Astrocyte (in vitro differentiated cells and primary cell): ENCODE measurements at regions not wholly inside any gene's neighbourhood (a gene's known extent, or its start where the extent isn't known, plus 50 kb on each side); places are given as distances from the start of the nearest gene placed in this dataset.

Source experiments
- DNase-seq: peaks from one replicate; pipeline ENCODE4 v3.0.0-alpha.2; 2010; ENCODE audit warnings: low read depth
- FAIRE-seq: peaks from 2 replicates; lab custom pipeline; 2011; peaks lifted over from hg19 to GRCh38; lab: Jason Lieb, UNC
- H2AFZ ChIP-seq: 2 replicates; pipeline ENCODE4 v1.6.0; 2012; ENCODE audit warnings: low read depth, low read length, inconsistent platforms
- H3K27ac ChIP-seq: 2 replicates; pipeline ENCODE4 v1.5.1; 2011; ENCODE audit warnings: low read depth, low read length, inconsistent platforms
- H3K27me3 ChIP-seq: 2 replicates; pipeline ENCODE4 v1.6.0; 2011; ENCODE audit warnings: low read length, inconsistent platforms; ENCODE audit not compliant: insufficient read depth
- H3K36me3 ChIP-seq: 2 replicates; pipeline ENCODE4 v1.5.1; 2011; ENCODE audit warnings: low read length, inconsistent platforms; ENCODE audit not compliant: insufficient read depth
- H3K4me1 ChIP-seq: 2 replicates; pipeline ENCODE4 v1.5.1; 2011; ENCODE audit warnings: low read length, inconsistent platforms; ENCODE audit not compliant: insufficient read depth
- H3K4me2 ChIP-seq: 2 replicates; pipeline ENCODE4 v1.6.0; 2012; ENCODE audit warnings: low read length, inconsistent platforms
- H3K4me3 ChIP-seq: 2 replicates; pipeline ENCODE4 v1.5.1; 2011; ENCODE audit warnings: low read depth, mild to moderate bottlenecking, low read length, inconsistent platforms; ENCODE audit not compliant: insufficient read depth
- H3K79me2 ChIP-seq: 2 replicates; pipeline ENCODE4 v1.6.0; 2012; ENCODE audit warnings: mild to moderate bottlenecking, low read length, inconsistent platforms; ENCODE audit not compliant: insufficient read depth
- H3K9ac ChIP-seq: 2 replicates; pipeline ENCODE4 v1.6.0; 2012; ENCODE audit warnings: mild to moderate bottlenecking, low read length, inconsistent platforms
- H3K9me3 ChIP-seq: 2 replicates; pipeline ENCODE4 v1.5.1; 2012; ENCODE audit warnings: low read depth, mild to moderate bottlenecking, low read length, inconsistent platforms; ENCODE audit not compliant: insufficient read depth
- H4K20me1 ChIP-seq: 2 replicates; pipeline ENCODE4 v1.6.0; 2012; ENCODE audit warnings: low read length, inconsistent platforms; ENCODE audit not compliant: insufficient read depth
- H3K27ac Mint-ChIP-seq: one replicate; pipeline ENCODE4 v1.8.0; 2021; ENCODE audit warnings: mild to moderate bottlenecking, mixed read lengths; ENCODE audit not compliant: unreplicated experiment
- H3K27me3 Mint-ChIP-seq: one replicate; pipeline ENCODE4 v1.8.0; 2021; ENCODE audit warnings: low read depth, mixed read lengths; ENCODE audit not compliant: unreplicated experiment
- H3K36me3 Mint-ChIP-seq: one replicate; pipeline ENCODE4 v1.8.0; 2021; ENCODE audit warnings: low read depth, mixed read lengths; ENCODE audit not compliant: unreplicated experiment
- H3K4me1 Mint-ChIP-seq: one replicate; pipeline ENCODE4 v1.8.0; 2021; ENCODE audit warnings: low read depth, mixed read lengths; ENCODE audit not compliant: unreplicated experiment
- H3K4me3 Mint-ChIP-seq: one replicate; pipeline ENCODE4 v1.8.0; 2021; ENCODE audit warnings: mild to moderate bottlenecking, moderate library complexity, mixed read lengths; ENCODE audit not compliant: unreplicated experiment
- H3K9me3 Mint-ChIP-seq: one replicate; pipeline ENCODE4 v1.8.0; 2021; ENCODE audit warnings: mild to moderate bottlenecking, mixed read lengths; ENCODE audit not compliant: unreplicated experiment
- EZH2 ChIP-seq: IDR thresholded peaks from 2 replicates; pipeline ENCODE4 v1.6.1; 2012; ENCODE audit warnings: mild to moderate bottlenecking, low read length, inconsistent platforms; ENCODE audit not compliant: insufficient read depth
- TF ChIP-seq, protein P1 (sequence below): IDR thresholded peaks from 2 replicates; pipeline ENCODE4 v1.5.1; 2011; ENCODE audit warnings: low read depth, mild to moderate bottlenecking, inconsistent platforms, low read length, moderate library complexity; ENCODE audit not compliant: insufficient read depth

- Mint-ChIP-seq H3K4me1 (peaks cover 1% of the 10 kb centered on the region), H3K9me3 (no peaks in the 10 kb centered on the region), H3K4me3 (no peak overlapping the region), H3K36me3 (no peaks in the 10 kb centered on the region), H3K27ac (no peak overlapping the region), H3K27me3 (no peaks in the 10 kb centered on the region)
- Histone ChIP-seq H3K4me1 (no peaks in the 10 kb centered on the region), H3K27me3 (no peaks in the 10 kb centered on the region), H3K79me2 (no peaks in the 10 kb centered on the region), H3K9ac (no peak overlapping the region), H4K20me1 (no peaks in the 10 kb centered on the region), H3K4me2 (no peak overlapping the region), H3K27ac (no peak overlapping the region), H3K4me3 (no peak overlapping the region), H3K9me3 (no peaks in the 10 kb centered on the region), H3K36me3 (no peaks in the 10 kb centered on the region), H2AFZ (no peak overlapping the region)
- DNase-seq (no peak), FAIRE-seq (no peak)
- TF ChIP-seq EZH2: no peak
- TF ChIP-seq, protein P1, sequence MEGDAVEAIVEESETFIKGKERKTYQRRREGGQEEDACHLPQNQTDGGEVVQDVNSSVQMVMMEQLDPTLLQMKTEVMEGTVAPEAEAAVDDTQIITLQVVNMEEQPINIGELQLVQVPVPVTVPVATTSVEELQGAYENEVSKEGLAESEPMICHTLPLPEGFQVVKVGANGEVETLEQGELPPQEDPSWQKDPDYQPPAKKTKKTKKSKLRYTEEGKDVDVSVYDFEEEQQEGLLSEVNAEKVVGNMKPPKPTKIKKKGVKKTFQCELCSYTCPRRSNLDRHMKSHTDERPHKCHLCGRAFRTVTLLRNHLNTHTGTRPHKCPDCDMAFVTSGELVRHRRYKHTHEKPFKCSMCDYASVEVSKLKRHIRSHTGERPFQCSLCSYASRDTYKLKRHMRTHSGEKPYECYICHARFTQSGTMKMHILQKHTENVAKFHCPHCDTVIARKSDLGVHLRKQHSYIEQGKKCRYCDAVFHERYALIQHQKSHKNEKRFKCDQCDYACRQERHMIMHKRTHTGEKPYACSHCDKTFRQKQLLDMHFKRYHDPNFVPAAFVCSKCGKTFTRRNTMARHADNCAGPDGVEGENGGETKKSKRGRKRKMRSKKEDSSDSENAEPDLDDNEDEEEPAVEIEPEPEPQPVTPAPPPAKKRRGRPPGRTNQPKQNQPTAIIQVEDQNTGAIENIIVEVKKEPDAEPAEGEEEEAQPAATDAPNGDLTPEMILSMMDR: no peak
These were observed 294.8 kb downstream of the ZEB2 start for GRCh38 chr2:144225076-144225475.

DNA sequence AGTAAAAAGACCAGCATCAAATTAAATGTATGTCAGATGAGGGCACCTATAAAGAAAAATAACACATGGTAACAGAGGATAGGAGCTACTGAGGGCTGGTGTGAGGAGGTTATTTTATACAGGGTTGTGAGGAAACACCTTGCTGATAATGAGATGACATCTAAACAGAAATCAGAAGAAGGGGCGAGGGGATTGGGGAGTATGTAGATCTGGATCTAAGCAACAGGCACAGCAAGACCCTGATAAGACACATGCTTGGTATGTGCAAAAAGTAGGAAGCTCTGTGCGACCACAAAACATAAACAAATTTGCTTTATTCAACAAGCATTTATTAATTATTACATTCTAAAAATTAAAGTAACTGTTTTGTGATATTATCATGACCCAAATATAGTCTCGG, 295.4 kb downstream of the ZEB2 start:
- Histone ChIP-seq H3K27me3 (no peaks in the 10 kb centered on the region), H3K79me2 (no peaks in the 10 kb centered on the region), H3K4me3 (no peak overlapping the region), H3K4me1 (no peaks in the 10 kb centered on the region), H2AFZ (no peak overlapping the region), H3K4me2 (no peak overlapping the region), H3K36me3 (no peaks in the 10 kb centered on the region), H3K9ac (no peak overlapping the region), H3K9me3 (no peaks in the 10 kb centered on the region), H3K27ac (no peak overlapping the region), H4K20me1 (no peaks in the 10 kb centered on the region)
- FAIRE-seq (no peak), DNase-seq (no peak)
- H3K9me3 Mint-ChIP-seq: no peaks in the 10 kb centered on the region
- H3K4me1 Mint-ChIP-seq: peaks cover 1% of the 10 kb centered on the region
- H3K27me3 Mint-ChIP-seq: no peaks in the 10 kb centered on the region
- H3K27ac Mint-ChIP-seq: no peak overlapping the region
- no peaks in the 10 kb centered on the region for H3K36me3 Mint-ChIP-seq
- no peak for TF ChIP-seq EZH2
- TF ChIP-seq, protein P1: no peak
- H3K4me3 Mint-ChIP-seq: no peak overlapping the region

- no peak for FAIRE-seq
These were observed 299.9 kb downstream of the ZEB2 start for GRCh38 chr2:144219979-144220378.

More at GRCh38 chr2:144219979-144220378, 299.9 kb downstream of the ZEB2 start:
- H3K9me3 ChIP-seq: no peaks in the 10 kb centered on the region
- Mint-ChIP-seq H3K36me3 (no peaks in the 10 kb centered on the region), H3K27me3 (no peaks in the 10 kb centered on the region), H3K4me3 (no peak overlapping the region), H3K27ac (no peak overlapping the region), H3K9me3 (no peaks in the 10 kb centered on the region), H3K4me1 (peaks cover 6% of the 10 kb centered on the region)
- no peak for TF ChIP-seq EZH2
- TF ChIP-seq, protein P1: no peak
- H2AFZ ChIP-seq: no peak overlapping the region
- H3K36me3 ChIP-seq: no peaks in the 10 kb centered on the region
- no peaks in the 10 kb centered on the region for H4K20me1 ChIP-seq
- H3K4me1 ChIP-seq: no peaks in the 10 kb centered on the region
- H3K27ac ChIP-seq: no peak overlapping the region
- H3K9ac ChIP-seq: no peak overlapping the region
- no peak overlapping the region for H3K4me3 ChIP-seq
- H3K4me2 ChIP-seq: no peak overlapping the region
- no peak for DNase-seq
- no peaks in the 10 kb centered on the region for H3K27me3 ChIP-seq
- H3K79me2 ChIP-seq: no peaks in the 10 kb centered on the region
